ENCODE measurements at regions not wholly inside any gene's neighbourhood (a gene's known extent, or its start where the extent isn't known, plus 50 kb on each side); places are given as distances from the start of the nearest gene placed in this dataset.
"Not testable (repeated sequence)": the region's sequence is repeated elsewhere in the genome, so short reads cannot be mapped to it uniquely, and the experiment has no call there.

GRCh38 chr5:34189246-34189645, 146.2 kb upstream of the C1QTNF3 start:
- not testable (repeated sequence) for DNase-seq

GRCh38 chr5:34189752-34190411, 146.9 kb upstream of the C1QTNF3 start:
- DNase-seq, result not testable (repeated sequence)

- not testable (repeated sequence) for DNase-seq
Measured at GRCh38 chr5:34190466-34190865, 147.5 kb upstream of the C1QTNF3 start.

- DNase-seq, result not testable (repeated sequence)
Measured at GRCh38 chr5:34191279-34191744, 148.3 kb upstream of the C1QTNF3 start.

- DNase-seq, result not testable (repeated sequence)
Measured at GRCh38 chr5:34192064-34192922, 149.3 kb upstream of the C1QTNF3 start.

GRCh38 chr5:34192923-34193262, 149.9 kb upstream of the C1QTNF3 start:
- not testable (repeated sequence) for DNase-seq

- DNase-seq, result not testable (repeated sequence)
Measured at GRCh38 chr5:34193297-34193696, 150.3 kb upstream of the C1QTNF3 start.

- not testable (repeated sequence) for DNase-seq
Measured at GRCh38 chr5:34193804-34194203, 150.8 kb upstream of the C1QTNF3 start.

- DNase-seq, result not testable (repeated sequence)
Measured at GRCh38 chr5:34196091-34196490, 153.1 kb upstream of the C1QTNF3 start.

GRCh38 chr5:34205347-34205746, 162.3 kb upstream of the C1QTNF3 start:
- not testable (repeated sequence) for DNase-seq

- not testable (repeated sequence) for DNase-seq
Measured at GRCh38 chr5:34217386-34217785, 174.4 kb upstream of the C1QTNF3 start.

GRCh38 chr5:34221329-34222073, 178.5 kb upstream of the C1QTNF3 start:
- not testable (repeated sequence) for DNase-seq

GRCh38 chr5:34223158-34223557, 180.1 kb upstream of the C1QTNF3 start:
- DNase-seq, result not testable (repeated sequence)

GRCh38 chr5:34230402-34230801, 187.4 kb upstream of the C1QTNF3 start:
- not testable (repeated sequence) for DNase-seq

GRCh38 chr5:34243802-34244201, 200.8 kb upstream of the C1QTNF3 start:
- DNase-seq, result not testable (repeated sequence)

GRCh38 chr5:34244281-34245031, 201.4 kb upstream of the C1QTNF3 start:
- DNase-seq, result not testable (repeated sequence)

GRCh38 chr5:34245032-34245394, 202.0 kb upstream of the C1QTNF3 start:
- DNase-seq, result not testable (repeated sequence)

- DNase-seq, result not testable (repeated sequence)
Measured at GRCh38 chr5:34245813-34246212, 202.8 kb upstream of the C1QTNF3 start.

- DNase-seq, result not testable (repeated sequence)
Measured at GRCh38 chr5:34258598-34258997, 215.6 kb upstream of the C1QTNF3 start.

- not testable (repeated sequence) for DNase-seq
Measured at GRCh38 chr5:34261020-34261419, 218.0 kb upstream of the C1QTNF3 start.

- DNase-seq, result not testable (repeated sequence)
Measured at GRCh38 chr5:34266151-34266550, 223.1 kb upstream of the C1QTNF3 start.

GRCh38 chr5:34296759-34297158, 253.7 kb upstream of the C1QTNF3 start:
- not testable (repeated sequence) for DNase-seq
